WI38 (cell line): ENCODE measurements at regions not wholly inside any gene's neighbourhood (a gene's known extent, or its start where the extent isn't known, plus 50 kb on each side); places are given as distances from the start of the nearest gene placed in this dataset.

Source experiments
- H3K4me3 ChIP-seq: 2 replicates; pipeline ENCODE4 v1.5.1; 2011; ENCODE audit warnings: low read depth, mild to moderate bottlenecking, control low read depth, low read length
- CTCF ChIP-seq: IDR thresholded peaks from 2 replicates; pipeline ENCODE4 v1.5.1; 2012; ENCODE audit warnings: low read depth, mild to moderate bottlenecking, control low read depth, low read length

- no peak overlapping the region for H3K4me3 ChIP-seq
- TF ChIP-seq CTCF = no peak
These were observed 310.8 kb downstream of the SHQ1 start for GRCh38 chr3:72537448-72537847.

- no peak for TF ChIP-seq CTCF
- H3K4me3 ChIP-seq = no peak overlapping the region
These were observed 311.4 kb downstream of the SHQ1 start for GRCh38 chr3:72536878-72537267.

GRCh38 chr3:72536206-72536877, 311.9 kb downstream of the SHQ1 start:
- H3K4me3 ChIP-seq = no peak overlapping the region
- TF ChIP-seq CTCF = no peak

- no peak overlapping the region for H3K4me3 ChIP-seq
- TF ChIP-seq CTCF = no peak
These were observed 312.5 kb downstream of the SHQ1 start for GRCh38 chr3:72535772-72536171.

GRCh38 chr3:72533591-72534473, 314.4 kb downstream of the SHQ1 start:
- no peak overlapping the region for H3K4me3 ChIP-seq
- TF ChIP-seq CTCF = no peak

- no peak for TF ChIP-seq CTCF
These were observed 317.8 kb downstream of the SHQ1 start for GRCh38 chr3:72530426-72530825.

GRCh38 chr3:72529081-72529480, 319.2 kb downstream of the SHQ1 start:
- H3K4me3 ChIP-seq = no peak overlapping the region
- no peak for TF ChIP-seq CTCF

More at GRCh38 chr3:72530426-72530825, 317.8 kb downstream of the SHQ1 start:
- H3K4me3 ChIP-seq = no peak overlapping the region
